ENCODE measurements at regions not wholly inside any gene's neighbourhood (a gene's known extent, or its start where the extent isn't known, plus 50 kb on each side); places are given as distances from the start of the nearest gene placed in this dataset.

DNA sequence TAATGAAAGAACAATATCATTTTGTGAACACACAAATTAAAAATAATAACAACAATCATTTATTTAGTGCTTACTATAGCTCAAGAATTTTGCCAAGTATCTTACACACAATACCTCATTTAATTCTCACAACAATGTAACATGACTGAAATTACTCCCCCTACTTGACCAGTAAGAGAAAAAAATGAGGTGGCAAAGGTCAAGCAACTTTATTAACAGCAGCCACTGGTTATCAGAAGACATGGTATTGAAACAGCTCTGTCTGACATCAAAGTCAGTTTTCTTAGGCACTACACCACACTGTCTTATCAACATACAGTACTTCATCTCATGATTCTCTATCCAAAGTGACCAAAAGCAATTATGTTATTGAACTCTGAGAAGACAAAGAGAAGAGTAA is 389.4 kb downstream of the ZEB2 start:
- no peak overlapping the region for H3K4me3 ChIP-seq (ENCODE audit: low read depth, low read length)
- no peak for TF ChIP-seq CTCF (IDR thresholded peaks at IDR 0.05; ENCODE audit: insufficient read depth, low read length)
- no peak for DNase-seq (ENCODE audit: low read depth)

DNA sequence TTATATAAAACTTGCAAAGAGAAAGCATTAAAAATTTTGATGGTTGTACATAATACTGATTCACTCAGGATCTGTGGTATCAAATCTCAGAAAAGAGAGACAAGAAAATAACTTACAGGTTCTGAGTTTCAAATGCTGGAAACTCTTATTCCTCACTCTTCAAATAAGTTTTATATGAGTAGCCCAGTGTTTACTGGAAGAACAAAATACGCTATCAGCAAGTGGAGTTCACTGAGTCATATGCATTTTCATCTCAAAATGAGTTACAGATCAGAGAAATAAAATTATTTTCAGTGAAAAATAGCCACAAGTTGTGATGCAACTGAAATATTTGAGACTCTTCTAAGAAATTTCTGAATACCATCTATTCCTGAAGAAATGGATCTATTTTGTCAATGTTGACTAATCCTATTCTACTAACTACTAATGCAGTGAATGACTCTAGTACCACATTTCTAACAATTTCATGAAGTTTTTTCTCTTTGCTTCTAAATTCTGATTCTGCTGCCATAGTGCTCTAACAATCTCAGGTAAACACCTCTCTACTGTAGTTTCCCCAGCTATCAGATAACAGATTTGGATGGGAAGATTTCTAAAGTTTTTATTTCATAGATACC is 391.7 kb downstream of the ZEB2 start:
- H3K4me3 ChIP-seq (ENCODE audit: low read depth, low read length): no peak overlapping the region
- DNase-seq (ENCODE audit: low read depth): no peak
- TF ChIP-seq CTCF (IDR thresholded peaks at IDR 0.05; ENCODE audit: insufficient read depth, low read length): no peak

- no peak overlapping the region for H3K4me3 ChIP-seq (ENCODE audit: low read depth, low read length)
- no peak for DNase-seq (ENCODE audit: low read depth)
- no peak for TF ChIP-seq CTCF (IDR thresholded peaks at IDR 0.05; ENCODE audit: insufficient read depth, low read length)
Observed at GRCh38 chr2:144127693-144128092, 392.2 kb downstream of the ZEB2 start.

DNA sequence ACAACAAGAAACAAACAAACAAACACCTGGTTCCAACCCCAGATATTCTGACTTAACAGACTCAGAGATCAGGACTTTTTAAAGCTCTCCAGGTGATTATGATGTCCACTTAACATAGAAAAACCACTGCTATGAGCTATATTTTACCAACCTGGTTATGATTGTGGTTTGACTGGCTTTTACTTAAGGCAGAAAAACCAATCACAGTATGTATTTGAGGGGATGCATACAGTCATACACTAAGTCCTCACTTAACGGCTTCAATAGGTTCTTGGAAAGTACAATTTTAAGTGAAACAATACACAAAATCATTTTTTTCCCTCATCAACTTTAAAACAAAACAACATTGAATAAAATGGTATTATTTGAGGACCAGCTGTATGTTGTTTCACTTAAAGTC is 393.6 kb downstream of the ZEB2 start:
- DNase-seq (ENCODE audit: low read depth): no peak
- TF ChIP-seq CTCF (IDR thresholded peaks at IDR 0.05; ENCODE audit: insufficient read depth, low read length): no peak
- no peak overlapping the region for H3K4me3 ChIP-seq (ENCODE audit: low read depth, low read length)

DNA sequence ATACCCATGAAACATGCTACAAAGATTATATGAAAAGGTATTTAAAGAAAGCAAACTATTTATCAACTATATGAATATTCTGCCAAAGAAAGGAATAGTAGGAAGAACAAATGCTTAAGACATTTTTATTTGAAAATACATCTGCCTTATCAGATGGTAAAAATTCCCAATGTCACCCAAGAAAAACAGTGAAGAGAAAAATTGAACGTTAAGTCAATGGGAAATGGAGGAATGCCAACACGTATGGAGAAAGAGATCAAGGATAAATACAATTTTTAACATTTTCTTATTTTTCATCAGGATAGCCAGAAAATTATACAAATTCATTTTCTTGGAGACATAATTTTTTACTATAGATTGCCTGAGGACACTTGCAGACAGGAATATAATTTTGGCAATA is 394.2 kb downstream of the ZEB2 start:
- DNase-seq (ENCODE audit: low read depth): peak; percentile 16
- H3K4me3 ChIP-seq (ENCODE audit: low read depth, low read length): no peak overlapping the region
- TF ChIP-seq CTCF (IDR thresholded peaks at IDR 0.05; ENCODE audit: insufficient read depth, low read length): no peak

DNA sequence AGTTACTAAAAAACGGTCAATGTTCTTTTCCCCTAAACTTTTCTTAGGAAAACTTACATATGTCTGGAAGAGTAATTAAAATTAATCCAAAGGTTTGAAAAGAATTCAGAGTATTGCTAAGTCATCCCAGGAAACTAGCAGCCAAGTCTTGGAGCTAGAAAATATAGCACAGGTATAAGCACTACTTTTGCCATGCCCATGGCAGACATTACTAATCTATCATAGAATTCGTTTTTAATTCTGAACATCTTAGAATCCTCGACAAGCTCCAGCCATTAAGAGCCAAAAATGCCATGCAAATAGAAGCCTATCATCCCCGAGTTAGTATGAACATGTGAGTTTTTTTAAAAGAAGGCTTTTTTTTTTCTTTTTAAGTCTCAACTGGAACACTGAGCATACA is 395.0 kb downstream of the ZEB2 start:
- no peak for TF ChIP-seq CTCF (IDR thresholded peaks at IDR 0.05; ENCODE audit: insufficient read depth, low read length)
- DNase-seq (ENCODE audit: low read depth): no peak
- no peak overlapping the region for H3K4me3 ChIP-seq (ENCODE audit: low read depth, low read length)

DNA sequence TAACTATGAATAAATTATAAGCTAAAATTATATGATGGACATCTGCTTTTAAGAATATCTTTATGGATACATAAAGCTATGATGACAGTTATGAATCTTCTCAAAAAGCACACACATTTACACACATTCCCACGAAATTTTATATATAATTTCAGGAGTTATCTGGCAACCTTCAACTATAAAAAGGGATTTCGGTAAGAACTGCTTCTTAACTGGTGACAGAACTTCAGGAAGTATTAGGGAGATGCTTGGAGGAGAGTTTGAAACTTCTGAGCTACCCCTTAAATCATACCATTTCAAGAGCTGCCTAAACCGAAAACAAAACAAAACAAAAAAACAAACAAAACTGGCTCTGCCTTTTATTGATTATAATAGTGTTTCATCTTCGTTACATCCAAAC is 399.4 kb downstream of the ZEB2 start:
- DNase-seq (ENCODE audit: low read depth): no peak
- no peak for TF ChIP-seq CTCF (IDR thresholded peaks at IDR 0.05; ENCODE audit: insufficient read depth, low read length)
- no peak overlapping the region for H3K4me3 ChIP-seq (ENCODE audit: low read depth, low read length)
